Esophagus mucosa (tissue), 1 donor: ENCODE measurements at regions not wholly inside any gene's neighbourhood (a gene's known extent, or its start where the extent isn't known, plus 50 kb on each side); places are given as distances from the start of the nearest gene placed in this dataset.

Experiments
- ATAC-seq: fragments of 200-7000 bp; cut with Tn5 transposase; one replicate; pipeline ENCODE4 v1.9.1; 2020
- donor health status: DM: yes; HTN: yes; CAD: no.

GRCh38 chr11:128361451-128362020 is 225.8 kb downstream of the ETS1 start:
- no peak for ATAC-seq

DNA sequence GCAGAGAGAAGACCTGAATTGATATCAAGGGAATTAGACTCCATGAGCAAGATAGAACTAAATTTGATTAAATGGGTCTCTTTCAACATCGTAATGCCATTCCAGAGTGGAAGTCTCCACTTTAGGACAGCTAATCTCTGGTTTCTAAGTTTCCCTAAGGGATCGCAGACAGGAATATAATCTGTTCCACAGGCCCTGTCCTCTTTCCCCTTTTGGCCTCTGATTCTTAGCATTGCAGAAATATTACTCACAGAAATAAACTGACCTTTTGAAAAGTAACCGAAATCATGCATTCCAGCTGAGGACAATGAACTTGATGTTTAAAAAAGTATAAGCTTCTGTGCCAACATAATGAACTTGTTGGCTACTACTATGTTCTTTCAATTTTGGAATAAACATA is 227.8 kb downstream of the ETS1 start:
- ATAC-seq: no peak

- no peak for ATAC-seq
These were observed 230.3 kb downstream of the ETS1 start for GRCh38 chr11:128357073-128357472.

DNA sequence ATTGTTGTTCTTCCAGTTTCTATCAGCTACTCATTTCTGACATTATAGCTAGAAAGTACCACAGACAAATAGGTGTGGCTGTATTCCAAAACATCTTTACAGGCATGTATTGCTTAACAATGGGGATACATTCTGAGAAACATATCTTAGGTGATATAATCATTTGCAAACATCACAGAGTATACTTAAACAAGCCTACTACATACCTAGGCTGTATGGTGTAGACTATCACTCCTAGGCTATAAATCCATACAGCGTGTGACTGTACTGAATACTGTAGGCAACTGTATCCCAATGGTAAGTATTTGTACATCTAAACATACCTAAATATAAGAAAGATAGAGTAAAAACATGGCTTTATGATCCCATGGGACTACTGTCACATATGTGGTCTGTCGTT is 231.8 kb downstream of the ETS1 start:
- no peak for ATAC-seq

DNA sequence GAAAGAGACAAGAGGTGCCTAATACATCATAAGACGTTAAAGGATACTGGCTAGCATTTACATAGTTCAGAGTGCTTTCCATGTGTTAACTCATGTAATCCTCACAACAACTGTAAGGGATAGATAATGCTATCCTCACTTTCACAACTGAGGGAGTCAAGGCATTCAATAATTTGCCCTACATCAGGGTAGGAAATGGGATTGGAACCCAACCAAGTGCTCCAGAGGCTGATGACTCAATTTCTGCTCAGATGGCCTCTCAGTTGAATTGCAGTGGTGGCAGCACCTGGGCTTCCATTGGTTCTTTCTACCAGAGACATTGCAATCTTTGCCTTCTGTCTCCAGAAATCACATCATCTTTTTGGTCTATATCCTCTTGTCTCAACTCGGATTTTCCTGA is 232.9 kb downstream of the ETS1 start:
- ATAC-seq: no peak

DNA sequence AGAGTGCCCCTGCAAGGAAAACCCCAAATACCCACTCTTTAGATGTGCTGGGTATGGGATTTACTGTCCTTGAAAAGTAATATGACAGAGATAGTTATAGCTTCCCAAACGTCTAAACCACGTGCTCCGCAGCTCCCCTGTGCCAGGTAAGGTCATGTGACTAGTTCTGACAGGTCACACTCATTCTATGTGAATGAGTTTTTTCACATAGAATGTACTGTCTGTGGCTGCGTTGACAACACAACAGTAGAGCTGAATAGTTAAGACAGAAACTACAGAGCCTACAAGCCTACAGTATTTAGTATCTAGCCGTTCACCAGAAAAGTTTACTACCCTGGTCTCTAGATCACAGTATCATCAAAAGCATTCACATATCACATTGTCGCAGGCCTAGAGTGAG is 236.2 kb downstream of the ETS1 start:
- ATAC-seq: no peak

DNA sequence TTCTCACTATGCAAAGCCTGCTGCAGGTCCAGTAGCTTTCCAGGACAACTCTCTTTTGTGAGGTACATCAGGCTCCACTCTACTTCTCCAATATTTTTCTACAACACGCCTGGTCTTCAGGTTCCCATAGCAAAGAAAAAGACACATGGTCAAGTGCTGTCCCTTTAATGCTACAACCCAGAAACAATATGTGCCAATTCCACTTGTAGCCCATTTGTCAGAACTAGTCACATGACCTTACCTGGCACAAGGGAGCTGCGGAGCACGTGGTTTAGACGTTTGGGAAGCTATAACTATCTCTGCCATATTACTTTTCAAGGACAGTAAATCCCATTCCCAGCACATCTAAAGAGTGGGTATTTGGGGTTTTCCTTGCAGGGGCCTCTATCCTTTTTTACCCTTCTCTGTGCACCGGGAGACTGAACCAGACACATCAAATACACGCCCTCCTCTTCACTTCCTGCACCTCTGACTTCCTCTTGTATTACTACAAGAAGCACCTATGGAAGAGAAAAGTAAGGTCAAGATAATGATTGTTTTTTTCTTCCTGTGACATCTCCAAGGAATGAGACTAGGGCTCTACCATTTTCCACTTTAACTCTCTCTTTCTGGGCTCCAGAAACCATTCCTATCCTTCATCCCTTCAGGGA is 237.6 kb downstream of the ETS1 start:
- ATAC-seq: no peak

DNA sequence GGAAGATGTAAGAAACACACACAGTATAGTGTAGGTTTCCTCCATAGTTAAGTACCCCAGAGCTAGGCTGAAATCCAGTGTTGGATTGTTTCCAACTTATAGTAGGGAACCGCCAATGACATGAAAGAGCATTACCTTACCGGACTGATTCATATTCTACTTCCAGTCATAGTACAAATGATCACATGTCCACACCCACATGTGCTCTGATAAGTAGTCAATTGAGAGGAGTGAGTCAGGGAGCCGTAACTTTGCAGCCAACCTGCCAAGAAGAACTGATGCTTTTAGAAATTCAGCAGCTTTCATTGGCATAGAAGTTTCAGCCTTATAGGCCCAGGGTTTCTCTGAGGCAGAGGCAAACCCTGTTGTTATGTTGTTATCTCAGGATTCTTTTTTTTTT is 240.6 kb downstream of the ETS1 start:
- peak; percentile 55 for ATAC-seq

- ATAC-seq: no peak
These were observed 242.0 kb downstream of the ETS1 start for GRCh38 chr11:128345316-128345715.

DNA sequence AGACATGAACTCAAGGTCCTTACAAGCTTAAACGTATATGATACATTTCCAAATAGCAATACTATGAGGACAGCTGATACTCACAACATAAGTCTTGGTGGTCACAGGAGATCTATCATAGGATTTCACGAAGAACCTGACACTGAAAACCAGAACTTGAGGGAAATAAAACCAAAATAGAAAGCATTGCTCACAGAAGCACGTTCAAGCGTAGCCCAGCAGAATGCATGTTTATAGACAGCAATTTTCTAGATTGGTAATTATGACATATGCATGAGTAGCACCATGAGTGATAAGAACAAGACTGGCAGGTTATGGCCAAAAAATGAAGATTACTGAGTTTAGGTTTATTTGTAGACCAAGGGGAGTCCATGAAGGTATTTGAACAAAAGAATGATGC is 243.5 kb downstream of the ETS1 start:
- no peak for ATAC-seq

DNA sequence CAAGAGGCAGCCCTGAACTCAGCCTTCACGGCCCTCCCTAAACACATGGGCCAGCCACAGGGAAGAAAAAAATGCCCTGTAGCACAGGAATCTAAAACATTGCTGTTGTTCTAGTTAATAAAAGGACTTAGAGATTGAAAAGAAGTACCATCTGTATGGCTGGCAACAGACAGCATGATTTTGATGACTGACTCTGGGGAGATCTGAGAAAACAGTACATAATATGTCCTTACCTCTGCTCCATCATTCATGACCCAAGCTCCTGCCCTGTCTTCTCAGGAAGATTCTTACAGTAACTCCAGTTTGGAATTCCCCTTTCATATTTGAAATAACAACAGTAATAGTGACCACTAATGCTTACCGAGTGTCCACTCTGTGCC is 244.2 kb downstream of the ETS1 start:
- no peak for ATAC-seq

DNA sequence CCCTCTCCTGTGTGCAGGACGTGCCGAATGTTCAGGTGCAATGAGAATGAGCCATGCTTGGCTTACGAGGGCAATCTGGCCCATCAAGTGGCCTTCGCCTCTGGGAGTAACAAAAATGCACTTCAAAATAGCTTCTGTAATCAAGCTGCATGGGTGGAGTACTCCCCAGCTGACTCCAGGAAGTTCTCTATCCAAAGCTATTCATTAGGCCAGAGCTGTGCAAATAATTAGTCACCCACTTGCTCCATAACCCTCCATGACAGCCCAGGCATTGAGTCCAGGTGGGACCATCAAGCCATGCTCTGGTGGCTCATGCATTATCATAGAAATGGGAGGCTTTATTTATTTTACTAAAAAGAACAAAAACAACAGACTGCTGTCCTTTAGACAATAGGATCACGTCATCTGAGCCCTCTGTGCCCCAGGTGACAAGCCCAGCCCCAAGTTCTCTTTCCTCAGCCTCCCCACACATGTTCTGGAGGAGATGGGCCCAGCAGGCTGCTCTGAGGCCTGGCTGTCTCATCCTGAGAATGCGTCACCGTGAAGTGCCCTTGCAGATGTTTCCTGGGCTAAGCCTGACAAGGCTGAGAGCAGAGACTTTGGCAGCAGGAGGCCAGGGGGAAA is 244.7 kb downstream of the ETS1 start:
- peak; percentile 93 for ATAC-seq

- ATAC-seq: no peak
These were observed 245.8 kb downstream of the ETS1 start for GRCh38 chr11:128341280-128342248.

DNA sequence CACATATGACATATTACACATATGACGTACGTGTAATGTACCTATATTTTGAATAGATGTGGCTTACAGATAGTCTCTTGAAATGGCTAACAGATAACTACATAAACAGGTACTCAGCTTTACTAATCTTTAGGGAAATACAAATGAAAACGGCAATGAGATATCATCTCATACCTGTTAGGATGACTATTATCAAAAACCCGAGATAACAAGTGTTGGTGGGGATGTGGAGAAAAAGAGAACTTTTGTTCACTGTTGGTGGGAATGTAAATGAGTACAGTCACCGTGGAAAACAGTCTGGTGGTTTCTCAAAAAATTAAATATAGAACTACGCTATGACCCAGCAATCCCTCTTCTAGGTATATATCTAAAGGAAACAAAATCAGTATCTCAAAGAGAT is 247.6 kb downstream of the ETS1 start:
- ATAC-seq: no peak

- no peak for ATAC-seq
These were observed 248.5 kb downstream of the ETS1 start for GRCh38 chr11:128338811-128339210.

DNA sequence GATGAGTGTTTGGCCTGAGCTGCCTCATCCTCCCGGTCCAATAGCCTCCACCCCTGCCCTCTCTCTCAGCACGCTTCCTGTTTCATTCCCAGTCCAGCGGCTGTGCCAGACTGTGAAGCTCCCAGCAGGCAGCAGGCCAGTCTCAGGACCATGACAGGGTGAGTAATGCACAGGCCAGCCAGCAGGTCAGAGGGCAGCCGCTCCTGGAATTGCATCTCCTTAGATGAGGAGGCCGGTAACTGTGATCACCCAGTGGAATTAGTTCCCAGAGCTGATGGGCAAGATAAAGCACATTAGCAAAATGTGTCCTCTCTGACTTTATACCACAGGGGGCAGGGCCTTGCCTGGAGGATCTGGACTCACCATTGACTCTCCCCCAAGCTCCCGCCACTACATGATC is 251.2 kb downstream of the ETS1 start:
- ATAC-seq: peak; percentile 37

GRCh38 chr11:128335729-128336128 is 251.6 kb downstream of the ETS1 start:
- ATAC-seq: no peak

- ATAC-seq: peak; percentile 56
These were observed 252.9 kb downstream of the ETS1 start for GRCh38 chr11:128334311-128335044.

DNA sequence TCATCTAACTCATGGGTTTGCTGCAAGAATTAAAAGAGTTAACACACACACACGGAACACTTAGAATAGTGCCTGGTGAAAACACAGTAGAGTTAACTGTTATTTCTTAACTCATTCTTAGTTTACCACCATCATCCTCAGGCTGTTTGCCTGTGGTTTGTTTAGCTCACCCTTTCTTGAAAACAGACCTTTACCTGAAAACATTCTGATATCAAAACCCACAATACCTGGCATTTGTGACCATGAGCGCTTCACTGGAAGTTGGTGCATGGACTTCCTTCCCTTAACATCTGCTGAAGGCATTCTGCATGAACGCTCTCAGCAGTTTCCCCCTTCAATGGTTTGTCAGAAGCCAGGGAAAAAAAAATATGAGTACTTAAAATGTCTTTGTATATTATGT is 256.0 kb downstream of the ETS1 start:
- ATAC-seq: no peak

GRCh38 chr11:128330203-128330602 is 257.2 kb downstream of the ETS1 start:
- ATAC-seq: peak; percentile 43

GRCh38 chr11:128328955-128329551 is 258.3 kb downstream of the ETS1 start:
- ATAC-seq: peak; percentile 50

DNA sequence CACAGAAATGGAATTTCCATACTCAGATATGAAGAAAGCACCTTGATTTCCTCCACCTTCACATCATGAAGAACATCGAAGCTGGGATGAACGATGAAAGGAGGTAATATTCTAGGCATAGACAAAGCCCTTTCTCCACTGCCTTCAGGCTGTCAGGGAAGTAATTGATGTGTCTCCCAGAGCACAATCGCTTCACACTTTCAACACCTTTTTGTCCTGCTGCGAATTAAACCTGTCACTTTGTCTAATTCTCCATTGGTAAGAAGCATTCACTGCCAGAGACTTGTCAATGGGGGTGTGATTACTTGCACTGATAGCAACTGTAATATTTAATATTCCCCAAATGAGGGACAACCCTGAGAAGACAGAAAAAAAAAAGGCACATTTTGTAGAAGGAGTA is 260.1 kb downstream of the ETS1 start:
- no peak for ATAC-seq
